Suprapubic skin (tissue), 4 donors: ENCODE measurements at regions not wholly inside any gene's neighbourhood (a gene's known extent, or its start where the extent isn't known, plus 50 kb on each side); places are given as distances from the start of the nearest gene placed in this dataset.

ENCODE experiments used
- EP300 ChIP-seq: sonication (generic); formaldehyde crosslinking; IDR thresholded peaks from one replicate; pipeline ENCODE4 v1.6.1; 2017; ENCODE audit warnings: antibody characterized with exemption
- POLR2A ChIP-seq, 2 donors: fragments of 450-650 bp; IDR thresholded peaks; one replicate each; pipeline ENCODE4 v1.6.1; 2017; ENCODE audit warnings: antibody characterized with exemption in 2 of 2, mild to moderate bottlenecking in 2 of 2, moderate library complexity in 2 of 2
- POLR2AphosphoS5 ChIP-seq, 3 donors: sonication (generic); formaldehyde crosslinking; IDR thresholded peaks; one replicate each; pipeline ENCODE4 v1.6.1; 2017; ENCODE audit warnings: antibody characterized with exemption in 3 of 3
- TF ChIP-seq, protein P1 (sequence below), 2 donors: fragments of 200-600 bp in 1 of 2; fragments of 450-650 bp in 1 of 2; sonication (generic) in 1 of 2; IDR thresholded peaks; one replicate each; pipeline ENCODE4 v1.5.1; 2016 to 2019; ENCODE audit warnings: antibody characterized with exemption in 2 of 2, mild to moderate bottlenecking in 1 of 2, moderate library complexity in 1 of 2

DNA sequence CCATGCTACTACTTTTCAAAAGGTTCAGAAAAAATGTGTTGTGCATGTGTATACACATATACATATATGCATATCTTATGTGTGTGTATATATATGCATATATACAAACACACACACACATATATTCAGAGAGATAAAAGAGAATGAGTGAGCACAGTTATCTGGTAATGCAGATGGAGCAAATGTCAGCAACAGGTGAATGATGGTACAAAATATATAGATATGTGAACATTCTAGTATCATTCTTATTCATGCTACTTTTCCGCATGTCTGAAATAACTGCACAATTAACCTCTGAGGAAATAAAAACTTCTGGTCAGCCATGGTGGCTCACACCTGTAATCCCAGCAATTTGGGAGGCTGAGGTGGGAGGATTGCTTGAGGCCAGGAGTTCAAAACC is 222.6 kb upstream of the NANOGP8 start:
- TF ChIP-seq, protein P1, sequence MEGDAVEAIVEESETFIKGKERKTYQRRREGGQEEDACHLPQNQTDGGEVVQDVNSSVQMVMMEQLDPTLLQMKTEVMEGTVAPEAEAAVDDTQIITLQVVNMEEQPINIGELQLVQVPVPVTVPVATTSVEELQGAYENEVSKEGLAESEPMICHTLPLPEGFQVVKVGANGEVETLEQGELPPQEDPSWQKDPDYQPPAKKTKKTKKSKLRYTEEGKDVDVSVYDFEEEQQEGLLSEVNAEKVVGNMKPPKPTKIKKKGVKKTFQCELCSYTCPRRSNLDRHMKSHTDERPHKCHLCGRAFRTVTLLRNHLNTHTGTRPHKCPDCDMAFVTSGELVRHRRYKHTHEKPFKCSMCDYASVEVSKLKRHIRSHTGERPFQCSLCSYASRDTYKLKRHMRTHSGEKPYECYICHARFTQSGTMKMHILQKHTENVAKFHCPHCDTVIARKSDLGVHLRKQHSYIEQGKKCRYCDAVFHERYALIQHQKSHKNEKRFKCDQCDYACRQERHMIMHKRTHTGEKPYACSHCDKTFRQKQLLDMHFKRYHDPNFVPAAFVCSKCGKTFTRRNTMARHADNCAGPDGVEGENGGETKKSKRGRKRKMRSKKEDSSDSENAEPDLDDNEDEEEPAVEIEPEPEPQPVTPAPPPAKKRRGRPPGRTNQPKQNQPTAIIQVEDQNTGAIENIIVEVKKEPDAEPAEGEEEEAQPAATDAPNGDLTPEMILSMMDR (IDR thresholded peaks at IDR 0.05) = no peak
- TF ChIP-seq POLR2A (IDR thresholded peaks at IDR 0.05) = no peak
- no peak for TF ChIP-seq POLR2AphosphoS5 (IDR thresholded peaks at IDR 0.05)
- no peak for TF ChIP-seq EP300
